HG02623 (cell line): ENCODE measurements at regions not wholly inside any gene's neighbourhood (a gene's known extent, or its start where the extent isn't known, plus 50 kb on each side); places are given as distances from the start of the nearest gene placed in this dataset.
A peak's percentile ranks its signal among the peaks of the same experiment; 100 is the strongest.
"Not testable (repeated sequence)": the region's sequence is repeated elsewhere in the genome, so short reads cannot be mapped to it uniquely, and the experiment has no call there.

Source experiments
- ATAC-seq: cut with Tn5 transposase; IDR thresholded peaks from one replicate; pipeline ENCODE4 v1.9.1; 2021; ENCODE audit warnings: moderate library complexity; ENCODE audit not compliant: unreplicated experiment

GRCh38 chr6:15166121-15166520 is 79.7 kb upstream of the JARID2 start:
- ATAC-seq: no peak

- no peak for ATAC-seq
These were observed 75.7 kb upstream of the JARID2 start for GRCh38 chr6:15170126-15170525.

GRCh38 chr6:15171026-15171425 is 74.8 kb upstream of the JARID2 start:
- ATAC-seq: no peak

GRCh38 chr6:15176816-15177370 is 69.0 kb upstream of the JARID2 start:
- ATAC-seq: no peak

GRCh38 chr6:15183979-15184378 is 61.9 kb upstream of the JARID2 start:
- peak; percentile 25 for ATAC-seq

GRCh38 chr6:15184441-15184861 is 61.4 kb upstream of the JARID2 start:
- ATAC-seq: peak; percentile 63

GRCh38 chr6:15185111-15185510 is 60.8 kb upstream of the JARID2 start:
- ATAC-seq: not testable (repeated sequence)

GRCh38 chr6:15193451-15193850 is 52.4 kb upstream of the JARID2 start:
- not testable (repeated sequence) for ATAC-seq

GRCh38 chr6:15194453-15194852 is 51.4 kb upstream of the JARID2 start:
- no peak for ATAC-seq
